IMR-90 (cell line): ENCODE measurements at regions not wholly inside any gene's neighbourhood (a gene's known extent, or its start where the extent isn't known, plus 50 kb on each side); places are given as distances from the start of the nearest gene placed in this dataset.

Experiments used
- ATAC-seq: fragments of 200-7000 bp; cut with Tn5 transposase; 2 replicates; pipeline ENCODE4 v1.9.1; 2020; ENCODE audit warnings: low read depth, mild to moderate bottlenecking, moderate library complexity
- BruUV-seq: library from RNA; stranded (reverse); fragments of 400-500 nt; replicated peaks from 2 replicates; lab custom pipeline; 2021; lab: Mats Ljungman, UMichigan
- CTCF ChIA-PET: fragments of 300-600 bp; formaldehyde crosslinking; extraction: SDS; loops from one replicate; lab custom pipeline; 2021; ENCODE audit warnings: antibody characterized with exemption; lab: Yijun Ruan, JAX
- POLR2A ChIA-PET: fragments of 300-600 bp; sonication (Branson Sonifier 250); formaldehyde crosslinking; loops from one replicate; lab custom pipeline; 2022; ENCODE audit warnings: antibody characterized with exemption; ENCODE audit not compliant: unreplicated experiment; lab: Charles Lee
- DNase-seq: peaks from one replicate; pipeline ENCODE4 v3.0.0; 2013
- H2AFZ ChIP-seq: replicated peaks from 2 replicates; pipeline ENCODE3; 2013; ENCODE audit warnings: low read length, mild to moderate bottlenecking; ENCODE audit not compliant: poor library complexity
- H2AK5ac ChIP-seq: 2 replicates; pipeline ENCODE4 v1.6.1; 2013; ENCODE audit warnings: low read depth, low read length, inconsistent platforms
- H2AK9ac ChIP-seq: replicated peaks from 2 replicates; pipeline ENCODE3; 2013; ENCODE audit warnings: mild to moderate bottlenecking, low read depth, low read length, moderate library complexity; ENCODE audit not compliant: poor library complexity
- H2BK120ac ChIP-seq: 2 replicates; pipeline ENCODE4 v1.6.1; 2013; ENCODE audit warnings: low read depth, low read length, inconsistent platforms
- H2BK15ac ChIP-seq: 3 replicates; pipeline ENCODE4 v1.6.1; 2013; ENCODE audit warnings: low read depth, low read length, inconsistent platforms
- H2BK20ac ChIP-seq: 2 replicates; pipeline ENCODE4 v1.6.1; 2013; ENCODE audit warnings: low read depth, mild to moderate bottlenecking, inconsistent platforms, low read length, moderate library complexity
- H2BK5ac ChIP-seq: 2 replicates; pipeline ENCODE4 v1.6.1; 2013; ENCODE audit warnings: mild to moderate bottlenecking, low read depth, low read length, inconsistent platforms; ENCODE audit not compliant: poor library complexity, severe bottlenecking
- H3K14ac ChIP-seq: replicated peaks from 2 replicates; pipeline ENCODE4 v1.6.1; 2013; ENCODE audit warnings: low read depth, low read length, inconsistent platforms
- H3K18ac ChIP-seq: 2 replicates; pipeline ENCODE4 v1.6.1; 2013; ENCODE audit warnings: low read depth, low read length, control low read depth
- H3K23ac ChIP-seq: 2 replicates; pipeline ENCODE4 v1.6.1; 2013; ENCODE audit warnings: low read depth, low read length, inconsistent platforms
- H3K27ac ChIP-seq: 2 replicates; pipeline ENCODE4 v1.5.1; 2013; ENCODE audit warnings: mild to moderate bottlenecking, control low read depth, low read length; ENCODE audit not compliant: insufficient read depth
- H3K27me3 ChIP-seq: 2 replicates; pipeline ENCODE4 v1.6.1; 2013; ENCODE audit warnings: low read length; ENCODE audit not compliant: control insufficient read depth, insufficient read depth
- H3K36me3 ChIP-seq: 2 replicates; pipeline ENCODE4 v1.6.1; 2013; ENCODE audit warnings: low read length, mixed read lengths; ENCODE audit not compliant: control insufficient read depth, insufficient read depth
- H3K4ac ChIP-seq: 2 replicates; pipeline ENCODE4 v1.6.1; 2013; ENCODE audit warnings: low read depth, low read length, inconsistent platforms
- H3K4me1 ChIP-seq: 2 replicates; pipeline ENCODE4 v1.6.1; 2013; ENCODE audit warnings: low read length, mixed read lengths; ENCODE audit not compliant: control insufficient read depth, insufficient read depth
- H3K4me2 ChIP-seq: 2 replicates; pipeline ENCODE4 v1.6.1; 2013; ENCODE audit warnings: low read depth, mild to moderate bottlenecking, control low read depth, low read length, moderate library complexity
- H3K4me3 ChIP-seq: 2 replicates; pipeline ENCODE4 v1.5.1; 2013; ENCODE audit warnings: low read depth, mild to moderate bottlenecking, control low read depth, low read length, moderate library complexity; ENCODE audit not compliant: insufficient read depth
- H3K56ac ChIP-seq: 2 replicates; pipeline ENCODE4 v1.6.1; 2013; ENCODE audit warnings: low read length, inconsistent platforms; ENCODE audit not compliant: insufficient read depth; ENCODE audit errors: extremely low read depth
- H3K79me1 ChIP-seq, 2 experiments: 2 replicates each; pipeline ENCODE4 v1.6.1; 2013; ENCODE audit warnings: low read length in 2 of 2, inconsistent platforms in 1 of 2, low read depth in 1 of 2
- H3K9ac ChIP-seq: 2 replicates; pipeline ENCODE4 v1.6.1; 2013; ENCODE audit warnings: low read depth, low read length, control low read depth
- H3K9me1 ChIP-seq: 2 replicates; pipeline ENCODE4 v1.6.1; 2013; ENCODE audit warnings: low read length, inconsistent platforms; ENCODE audit not compliant: insufficient read depth
- H3K9me3 ChIP-seq: 2 replicates; pipeline ENCODE4 v1.6.1; 2013; ENCODE audit warnings: low read length; ENCODE audit not compliant: control insufficient read depth, insufficient read depth
- H4K20me1 ChIP-seq: 2 replicates; pipeline ENCODE4 v1.6.1; 2013; ENCODE audit warnings: low read length, inconsistent platforms; ENCODE audit not compliant: insufficient read depth
- H4K5ac ChIP-seq: 2 replicates; pipeline ENCODE4 v1.6.1; 2013; ENCODE audit warnings: mild to moderate bottlenecking, low read depth, low read length, control low read depth
- H4K8ac ChIP-seq, 2 experiments: 2 replicates each; pipeline ENCODE4 v1.6.1; 2013; ENCODE audit warnings: low read depth in 2 of 2, low read length in 2 of 2, control low read depth in 1 of 2, inconsistent platforms in 1 of 2
- H4K91ac ChIP-seq: 2 replicates; pipeline ENCODE4 v1.6.1; 2013; ENCODE audit warnings: low read depth, low read length, inconsistent platforms; ENCODE audit not compliant: insufficient read depth
- WGBS, 2 experiments: methylation state at CpG; one replicate each; pipeline versions ENCODE4 v1.1.5 to v1.1.7; 2013; ENCODE audit warnings: missing lambda C conversion rate in 2 of 2; ENCODE audit not compliant: insufficient read length in 1 of 2; ENCODE audit errors: extremely low coverage in 2 of 2; 5-methylcytosine and 5-hydroxymethylcytosine counted together
- dilution Hi-C: fragments of 300-500 bp; cut with HindIII; formaldehyde crosslinking; loops from one replicate; pipeline ENCODE4 v1.14.3; 2018; ENCODE audit warnings: low sequenced_read_pairs; ENCODE audit not compliant: unreplicated experiment
- in situ Hi-C: fragments of 300-500 bp; cut with MboI; formaldehyde crosslinking; loops from 3 replicates; pipeline ENCODE4 v1.14.3; 2019; ENCODE audit warnings: low sequenced_read_pairs, inconsistent platforms, mixed read lengths
- intact Hi-C: fragments of 100-400 bp; cut with micrococcal nuclease; formaldehyde crosslinking; loops from 2 replicates; pipeline ENCODE4 v1.10.0; 2022
- TF ChIP-seq, protein P1 (sequence below): conservative IDR thresholded peaks from 2 replicates; pipeline ENCODE4 v1.5.1; 2012; ENCODE audit warnings: mild to moderate bottlenecking, low read depth, low read length, improper control_type of control experiment

GRCh38 chr10:53477313-53477675 is 704.7 kb upstream of the MBL2 start:
- Histone ChIP-seq H2BK20ac (no peak overlapping the region), H2AK9ac (no peak overlapping the region), H3K14ac (no peak overlapping the region), H3K9me3 (no peaks in the 10 kb centered on the region), H2BK5ac (no peak overlapping the region), H4K20me1 (no peaks in the 10 kb centered on the region), H3K4me3 (no peak overlapping the region), H3K79me1 (no peaks in the 10 kb centered on the region), H3K23ac (no peak overlapping the region), H4K5ac (no peak overlapping the region), H4K8ac (no peak overlapping the region), H2BK15ac (no peak overlapping the region), H3K36me3 (no peaks in the 10 kb centered on the region), H3K4me2 (no peak overlapping the region), H3K27me3 (no peaks in the 10 kb centered on the region), H4K91ac (no peak overlapping the region), H3K9ac (no peak overlapping the region), H3K27ac (no peak overlapping the region), H3K4ac (no peak overlapping the region), H3K9me1 (no peaks in the 10 kb centered on the region), H2AFZ (no peak overlapping the region), H2BK120ac (no peak overlapping the region), H2AK5ac (no peak overlapping the region), H3K18ac (no peak overlapping the region), H3K4me1 (no peaks in the 10 kb centered on the region), H3K56ac (no peak overlapping the region)
- ChIA-PET POLR2A (no interaction called here), CTCF (no interaction called here)
- WGBS, 2 experiments = no CpG with 5 or more reads among the region's 1 CpG
- intact Hi-C loops = no loop called here
- TF ChIP-seq, protein P1, sequence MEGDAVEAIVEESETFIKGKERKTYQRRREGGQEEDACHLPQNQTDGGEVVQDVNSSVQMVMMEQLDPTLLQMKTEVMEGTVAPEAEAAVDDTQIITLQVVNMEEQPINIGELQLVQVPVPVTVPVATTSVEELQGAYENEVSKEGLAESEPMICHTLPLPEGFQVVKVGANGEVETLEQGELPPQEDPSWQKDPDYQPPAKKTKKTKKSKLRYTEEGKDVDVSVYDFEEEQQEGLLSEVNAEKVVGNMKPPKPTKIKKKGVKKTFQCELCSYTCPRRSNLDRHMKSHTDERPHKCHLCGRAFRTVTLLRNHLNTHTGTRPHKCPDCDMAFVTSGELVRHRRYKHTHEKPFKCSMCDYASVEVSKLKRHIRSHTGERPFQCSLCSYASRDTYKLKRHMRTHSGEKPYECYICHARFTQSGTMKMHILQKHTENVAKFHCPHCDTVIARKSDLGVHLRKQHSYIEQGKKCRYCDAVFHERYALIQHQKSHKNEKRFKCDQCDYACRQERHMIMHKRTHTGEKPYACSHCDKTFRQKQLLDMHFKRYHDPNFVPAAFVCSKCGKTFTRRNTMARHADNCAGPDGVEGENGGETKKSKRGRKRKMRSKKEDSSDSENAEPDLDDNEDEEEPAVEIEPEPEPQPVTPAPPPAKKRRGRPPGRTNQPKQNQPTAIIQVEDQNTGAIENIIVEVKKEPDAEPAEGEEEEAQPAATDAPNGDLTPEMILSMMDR = no peak
- ATAC-seq (no peak), DNase-seq (no peak)
- BruUV-seq = no TSS peak
- in situ Hi-C loops = no loop called here
- dilution Hi-C loops = no loop called here
